ENCODE measurements at regions not wholly inside any gene's neighbourhood (a gene's known extent, or its start where the extent isn't known, plus 50 kb on each side); places are given as distances from the start of the nearest gene placed in this dataset.

GRCh38 chr11:28628412-28628811 lies 520.2 kb downstream of the METTL15 start (continued):
- TF ChIP-seq ZNF704 (tag by site-specific recombination; IDR thresholded peaks at IDR 0.05) (no peak), ZNF571 (tag by site-specific recombination; IDR thresholded peaks at IDR 0.05) (no peak)

GRCh38 chr11:28627690-28628255 lies 519.6 kb downstream of the METTL15 start:
- Histone ChIP-seq H3K27ac (ENCODE audit: extremely low read depth, low read depth, low read length) (no peak overlapping the region), H3K9me3 (ENCODE audit: control insufficient read depth, insufficient read depth, low read depth, low read length) (no peaks in the 10 kb centered on the region), H3K4me3 (ENCODE audit: low read depth, low read length) (no peak overlapping the region), H3K36me3 (ENCODE audit: control insufficient read depth in 2 of 2, insufficient read depth in 1 of 2, low read length in 2 of 2) (no peaks in the 10 kb centered on the region), H3K4me1 (ENCODE audit: control insufficient read depth, insufficient read depth, low read length) (no peaks in the 10 kb centered on the region)
- TF ChIP-seq ZNF623 (tag by site-specific recombination; IDR thresholded peaks at IDR 0.05) (no peak), ZNF747 (tag by site-specific recombination; IDR thresholded peaks at IDR 0.05) (no peak), ZBTB17 (tag by site-specific recombination; IDR thresholded peaks at IDR 0.05) (no peak), ZNF843 (tag by site-specific recombination; IDR thresholded peaks at IDR 0.05) (no peak), ZNF518A (tag by site-specific recombination; conservative IDR thresholded peaks at IDR 0.05; ENCODE audit: low read depth) (no peak), ZNF529 (tag by site-specific recombination; IDR thresholded peaks at IDR 0.05; ENCODE audit: insufficient replicate concordance) (no peak), ZNF221 (tag by site-specific recombination; IDR thresholded peaks at IDR 0.05; ENCODE audit: borderline replicate concordance) (no peak), GFI1B (tag by site-specific recombination; IDR thresholded peaks at IDR 0.05) (no peak), KLF1 (tag by site-specific recombination; IDR thresholded peaks at IDR 0.05) (no peak), SP3 (tag by site-specific recombination; IDR thresholded peaks at IDR 0.05) (no peak), ZNF366 (tag by site-specific recombination; conservative IDR thresholded peaks at IDR 0.05) (no peak), ZNF138 (tag by site-specific recombination; IDR thresholded peaks at IDR 0.05; ENCODE audit: borderline replicate concordance) (no peak), ZNF530 (tag by site-specific recombination; IDR thresholded peaks at IDR 0.05; ENCODE audit: low read depth) (no peak), ZNF701 (tag by site-specific recombination; IDR thresholded peaks at IDR 0.05) (no peak), YY2 (tag by site-specific recombination; IDR thresholded peaks at IDR 0.05) (no peak), ATF2 (tag by site-specific recombination; IDR thresholded peaks at IDR 0.05; ENCODE audit: low read depth) (no peak), PRDM1 (tag by site-specific recombination; IDR thresholded peaks at IDR 0.05) (no peak), ZNF302 (tag by site-specific recombination; IDR thresholded peaks at IDR 0.05; ENCODE audit: low read depth) (no peak)
- ChIA-PET POLR2A (no interaction called here), CTCF (interaction anchor here (0.5 kb wide), 1 partner anchor 337 kb away, joined by 6 read pairs; no protein-coding TSS in a partner anchor)
